ENCODE measurements at regions not wholly inside any gene's neighbourhood (a gene's known extent, or its start where the extent isn't known, plus 50 kb on each side); places are given as distances from the start of the nearest gene placed in this dataset.
"Not testable (repeated sequence)": the region's sequence is repeated elsewhere in the genome, so short reads cannot be mapped to it uniquely, and the experiment has no call there.

- POLR2A ChIA-PET: no interaction called here
- BruUV-seq (replicated peaks): no TSS peak
- no peaks in the 10 kb centered on the region for H3K36me3 ChIP-seq (ENCODE audit: control insufficient read depth, insufficient read depth, low read length)
- no peak overlapping the region for H3K27ac ChIP-seq (ENCODE audit: low read length)
- DNase-seq (ENCODE audit: low read depth, low spot score) (no peak), ATAC-seq (no peak)
- CTCF ChIA-PET: no interaction called here
- in situ Hi-C loops (cut with HindIII; ENCODE audit: low pct_unique_long_range_greater_than_20kb, low sequenced_read_pairs) (no loop called here), intact Hi-C loops (cut with micrococcal nuclease; ENCODE audit: unreplicated experiment) (no loop called here)
- TF ChIP-seq CTCF (IDR thresholded peaks at IDR 0.05) (no peak), TCF7L2 (IDR thresholded peaks at IDR 0.05; ENCODE audit: low read depth, low read length) (no peak), SIN3A (IDR thresholded peaks at IDR 0.05; ENCODE audit: borderline replicate concordance, insufficient read depth, low read depth, low read length) (no peak), REST (IDR thresholded peaks at IDR 0.05; ENCODE audit: insufficient read depth in 1 of 2, low read depth in 2 of 2, low read length in 1 of 2) (no peak), POLR2AphosphoS5 (IDR thresholded peaks at IDR 0.05; ENCODE audit: low read depth, low read length) (no peak)
- no peaks in the 10 kb centered on the region for H3K27me3 ChIP-seq (ENCODE audit: control insufficient read depth, insufficient read depth, low read length)
- H3K4me3 ChIP-seq (ENCODE audit: low read depth in 2 of 2, low read length in 2 of 2): no peak overlapping the region
- no peaks in the 10 kb centered on the region; the same call in 1 of the 2 replicates for H3K4me1 ChIP-seq (ENCODE audit: control insufficient read depth, insufficient read depth, low read length)
- H3K9me3 ChIP-seq (ENCODE audit: control insufficient read depth, insufficient read depth, low read depth, low read length): no peaks in the 10 kb centered on the region
Observed at GRCh38 chr4:66750273-66750672, 795.0 kb downstream of the CENPC start.

- H3K27me3 ChIP-seq (ENCODE audit: control insufficient read depth, insufficient read depth, low read length); H3K4me1 ChIP-seq (ENCODE audit: control insufficient read depth, insufficient read depth, low read length); POLR2A ChIA-PET; ATAC-seq; DNase-seq (ENCODE audit: low read depth, low spot score); intact Hi-C loops (cut with micrococcal nuclease; ENCODE audit: unreplicated experiment); H3K9me3 ChIP-seq (ENCODE audit: control insufficient read depth, insufficient read depth, low read depth, low read length); in situ Hi-C loops (cut with HindIII; ENCODE audit: low pct_unique_long_range_greater_than_20kb, low sequenced_read_pairs); H3K36me3 ChIP-seq (ENCODE audit: control insufficient read depth, insufficient read depth, low read length); BruUV-seq (replicated peaks); H3K4me3 ChIP-seq (ENCODE audit: low read depth in 2 of 2, low read length in 2 of 2); H3K27ac ChIP-seq (ENCODE audit: low read length): not testable (repeated sequence)
- CTCF ChIA-PET: interaction anchor here (0.6 to 0.7 kb wide), 2 partner anchors 110 to 704 kb away, joined by 3 to 4 read pairs; no protein-coding TSS in a partner anchor
Observed at GRCh38 chr4:66746918-66747317, 798.4 kb downstream of the CENPC start.

- Histone ChIP-seq H3K27me3 (ENCODE audit: control insufficient read depth, insufficient read depth, low read length) (no peaks in the 10 kb centered on the region), H3K36me3 (ENCODE audit: control insufficient read depth, insufficient read depth, low read length) (no peaks in the 10 kb centered on the region), H3K4me1 (ENCODE audit: control insufficient read depth, insufficient read depth, low read length) (no peaks in the 10 kb centered on the region), H3K9me3 (ENCODE audit: control insufficient read depth, insufficient read depth, low read depth, low read length) (no peaks in the 10 kb centered on the region), H3K4me3 (ENCODE audit: low read depth in 2 of 2, low read length in 2 of 2) (no peak overlapping the region), H3K27ac (ENCODE audit: low read length) (no peak overlapping the region)
- DNase-seq (ENCODE audit: low read depth, low spot score) (no peak), ATAC-seq (no peak)
- intact Hi-C loops (cut with micrococcal nuclease; ENCODE audit: unreplicated experiment): no loop called here
- CTCF ChIA-PET: no interaction called here
- TF ChIP-seq SIN3A (IDR thresholded peaks at IDR 0.05; ENCODE audit: borderline replicate concordance, insufficient read depth, low read depth, low read length) (no peak), REST (IDR thresholded peaks at IDR 0.05; ENCODE audit: insufficient read depth in 1 of 2, low read depth in 2 of 2, low read length in 1 of 2) (no peak), TCF7L2 (IDR thresholded peaks at IDR 0.05; ENCODE audit: low read depth, low read length) (no peak), POLR2AphosphoS5 (IDR thresholded peaks at IDR 0.05; ENCODE audit: low read depth, low read length) (no peak), CTCF (IDR thresholded peaks at IDR 0.05) (no peak)
- in situ Hi-C loops (cut with HindIII; ENCODE audit: low pct_unique_long_range_greater_than_20kb, low sequenced_read_pairs): no loop called here
- BruUV-seq (replicated peaks): no TSS peak
- POLR2A ChIA-PET: no interaction called here
Observed at GRCh38 chr4:66741081-66741480, 804.2 kb downstream of the CENPC start.

Data from Panc1 (cell line).